Stimulated activated CD4-positive, alpha-beta T cell treated with anti-CD3 and anti-CD28 coated beads, Interleukin-15, amount 100 ng/mL, for 48 hours (primary cell): ENCODE measurements at regions not wholly inside any gene's neighbourhood (a gene's known extent, or its start where the extent isn't known, plus 50 kb on each side); places are given as distances from the start of the nearest gene placed in this dataset.
A peak's percentile ranks its signal among the peaks of the same experiment; 100 is the strongest.
"Not testable (repeated sequence)": the region's sequence is repeated elsewhere in the genome, so short reads cannot be mapped to it uniquely, and the experiment has no call there.

Experiments
- DNase-seq, 2 donors: peaks; one replicate each; pipeline ENCODE4 v3.0.0-alpha.2; 2020; ENCODE audit warnings: low read depth in 2 of 2

- no peak for DNase-seq
Observed at GRCh38 chr2:231644426-231644825, 51.8 kb downstream of the TEX44 start.

DNA sequence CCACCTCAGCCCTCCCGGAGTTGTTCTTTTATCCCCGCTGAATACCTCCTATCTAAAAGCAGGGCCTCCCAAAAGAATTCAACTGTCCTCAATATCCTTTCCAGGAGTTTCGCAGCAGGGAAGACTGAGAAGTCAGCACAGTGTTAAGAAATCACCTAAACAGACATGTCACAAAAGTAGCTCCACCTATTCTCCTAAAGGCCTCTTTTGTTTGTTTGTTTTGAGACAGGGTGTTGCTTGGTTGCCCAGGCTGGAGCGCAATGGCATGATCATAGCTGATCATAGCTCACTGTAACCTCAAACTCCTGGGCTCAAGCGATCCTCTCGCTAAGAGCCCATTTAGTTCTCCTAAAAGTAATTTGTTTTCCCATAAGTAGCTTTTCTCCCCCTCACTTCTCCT, 53.8 kb downstream of the TEX44 start:
- DNase-seq = no peak

GRCh38 chr2:231648579-231649174, 56.0 kb downstream of the TEX44 start:
- DNase-seq = peak; percentile 25 to 41

GRCh38 chr2:231651561-231651960, 56.8 kb upstream of the PTMA start:
- DNase-seq = not testable (repeated sequence)

GRCh38 chr2:231655488-231655887, 52.8 kb upstream of the PTMA start:
- DNase-seq = no peak

GRCh38 chr2:231655894-231656293, 52.4 kb upstream of the PTMA start:
- DNase-seq = no peak
